Erythroblast (primary cell): ENCODE measurements at regions not wholly inside any gene's neighbourhood (a gene's known extent, or its start where the extent isn't known, plus 50 kb on each side); places are given as distances from the start of the nearest gene placed in this dataset.

ENCODE experiments used
- GATA1 ChIP-seq: IDR thresholded peaks from 2 replicates; pipeline ENCODE4 v1.6.1; 2011; ENCODE audit warnings: low read depth, mild to moderate bottlenecking, control low read depth, low read length, moderate library complexity
- POLR2A ChIP-seq: IDR thresholded peaks from 2 replicates; pipeline ENCODE4 v1.6.1; 2011; ENCODE audit warnings: mild to moderate bottlenecking, low read length

DNA sequence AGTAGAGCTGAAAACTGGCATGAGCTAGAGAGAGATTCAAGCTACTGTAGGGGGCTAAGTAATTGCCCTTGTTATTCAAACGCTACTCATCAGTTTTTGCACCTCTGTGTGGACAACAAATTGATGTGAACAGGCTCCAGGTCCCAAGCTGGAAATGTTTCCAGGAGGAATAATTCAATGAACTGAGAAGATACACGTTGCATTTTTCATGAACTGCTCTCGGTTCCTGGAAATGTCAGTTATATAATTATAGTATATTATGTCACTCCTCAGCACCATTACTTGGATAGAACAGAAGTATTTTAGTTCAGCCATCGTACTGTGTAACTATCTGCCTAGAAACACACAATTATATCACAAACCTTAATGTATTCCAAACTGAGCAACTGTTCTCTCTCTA is 65.9 kb upstream of the A1CF start:
- TF ChIP-seq POLR2A (no peak), GATA1 (no peak)
